ENCODE measurements at regions not wholly inside any gene's neighbourhood (a gene's known extent, or its start where the extent isn't known, plus 50 kb on each side); places are given as distances from the start of the nearest gene placed in this dataset.

- H2AFZ ChIP-seq (ENCODE audit: low read length): no peak overlapping the region
- in situ Hi-C loops (cut with HindIII; ENCODE audit: extremely low pct_ligation_motif_present, low pct_unique_long_range_greater_than_20kb): no loop called here
- TF ChIP-seq ZNF12 (CRISPR knock-in tag; IDR thresholded peaks at IDR 0.05) (peak; percentile 81; the same call in 1 of the 2 replicates), ZNF543 (CRISPR knock-in tag; IDR thresholded peaks at IDR 0.05) (no peak)
- H3K9me3 ChIP-seq (ENCODE audit: low read length): no peaks in the 10 kb centered on the region
- BruUV-seq (replicated peaks): no TSS peak
- no peak overlapping the region for H3K27ac ChIP-seq (ENCODE audit: extremely low read length, insufficient read depth, low read length)
- ATAC-seq (no peak), FAIRE-seq (no peak), DNase-seq (ENCODE audit: low spot score) (no peak)
- H3K79me2 ChIP-seq (ENCODE audit: insufficient read depth, low read length): no peaks in the 10 kb centered on the region
- intact Hi-C loops (cut with micrococcal nuclease; ENCODE audit: unreplicated experiment): no loop called here
- no peak overlapping the region for H3K4me2 ChIP-seq (ENCODE audit: low read depth, low read length)
- H4K20me1 ChIP-seq (ENCODE audit: insufficient read depth, low read length): no peaks in the 10 kb centered on the region
- ChIA-PET CTCF (ENCODE audit: low intra/inter-chr PET ratio, low total read pairs) (no interaction called here), POLR2A (no interaction called here)
- H3K4me1 ChIP-seq (ENCODE audit: insufficient read depth, low read length): no peaks in the 10 kb centered on the region
- H3K27me3 ChIP-seq (ENCODE audit: control insufficient read depth in 1 of 2, insufficient read depth in 2 of 2, low read length in 2 of 2): no peaks in the 10 kb centered on the region; a peak in 3 of 5 replicates
- WGBS (ENCODE audit: low lambda C conversion rate): 11% methylated on average over 1 of the region's 1 CpG
- no peaks in the 10 kb centered on the region for H3K36me3 ChIP-seq (replicated peaks in 1 of 2; ENCODE audit: control insufficient read depth in 1 of 2, insufficient read depth in 2 of 2, low read length in 2 of 2)
- H3K9ac ChIP-seq (ENCODE audit: insufficient read depth, low read depth, low read length): no peak overlapping the region
- no peak overlapping the region for H3K4me3 ChIP-seq (replicated peaks in 1 of 3; ENCODE audit: insufficient read depth in 1 of 3, low read depth in 2 of 3, low read length in 3 of 3)
Measured at GRCh38 chr6:40642837-40643236, 55.7 kb upstream of the LRFN2 start.

GRCh38 chr6:40642190-40642589 lies 55.0 kb upstream of the LRFN2 start:
- POLR2A ChIA-PET: no interaction called here
- Histone ChIP-seq H3K4me2 (ENCODE audit: low read depth, low read length) (no peak overlapping the region), H2AFZ (ENCODE audit: low read length) (no peak overlapping the region), H3K9ac (ENCODE audit: insufficient read depth, low read depth, low read length) (no peak overlapping the region), H3K27ac (ENCODE audit: extremely low read length, insufficient read depth, low read length) (no peak overlapping the region), H4K20me1 (ENCODE audit: insufficient read depth, low read length) (no peaks in the 10 kb centered on the region), H3K79me2 (ENCODE audit: insufficient read depth, low read length) (no peaks in the 10 kb centered on the region), H3K27me3 (ENCODE audit: control insufficient read depth in 1 of 2, insufficient read depth in 2 of 2, low read length in 2 of 2) (no peaks in the 10 kb centered on the region; a peak in 2 of 5 replicates), H3K4me1 (ENCODE audit: insufficient read depth, low read length) (no peaks in the 10 kb centered on the region), H3K36me3 (replicated peaks in 1 of 2; ENCODE audit: control insufficient read depth in 1 of 2, insufficient read depth in 2 of 2, low read length in 2 of 2) (no peaks in the 10 kb centered on the region), H3K4me3 (replicated peaks in 1 of 3; ENCODE audit: insufficient read depth in 1 of 3, low read depth in 2 of 3, low read length in 3 of 3) (no peak overlapping the region), H3K9me3 (ENCODE audit: low read length) (no peaks in the 10 kb centered on the region)
- ATAC-seq: no peak
- WGBS (ENCODE audit: low lambda C conversion rate): 34% methylated on average over 5 of the region's 5 CpGs
- DNase-seq (ENCODE audit: low spot score): no peak
- CTCF ChIA-PET (ENCODE audit: low intra/inter-chr PET ratio, low total read pairs): no interaction called here
- BruUV-seq (replicated peaks): no TSS peak
- in situ Hi-C loops (cut with HindIII; ENCODE audit: extremely low pct_ligation_motif_present, low pct_unique_long_range_greater_than_20kb) (no loop called here), intact Hi-C loops (cut with micrococcal nuclease; ENCODE audit: unreplicated experiment) (no loop called here)
- no peak for FAIRE-seq
- TF ChIP-seq ZNF264 (CRISPR knock-in tag; IDR thresholded peaks at IDR 0.05) (no peak), MNT (IDR thresholded peaks at IDR 0.05) (no peak), PRPF4 (IDR thresholded peaks at IDR 0.05; ENCODE audit: low read depth, low read length, poor library complexity, severe bottlenecking) (no peak), CC2D1A (CRISPR knock-in tag; IDR thresholded peaks at IDR 0.05) (no peak), PAX8 (CRISPR knock-in tag; IDR thresholded peaks at IDR 0.05; ENCODE audit: borderline replicate concordance) (no peak), KLF13 (CRISPR knock-in tag; IDR thresholded peaks at IDR 0.05) (no peak), ZNF547 (CRISPR knock-in tag; IDR thresholded peaks at IDR 0.05) (no peak), ZSCAN30 (CRISPR knock-in tag; IDR thresholded peaks at IDR 0.05) (no peak), ZMYM3 (CRISPR knock-in tag; IDR thresholded peaks at IDR 0.05) (no peak), ZBTB3 (CRISPR knock-in tag; IDR thresholded peaks at IDR 0.05; ENCODE audit: borderline replicate concordance, low read depth) (no peak), ZHX2 (IDR thresholded peaks at IDR 0.05; ENCODE audit: low read depth) (no peak), ZHX2 (CRISPR knock-in tag; IDR thresholded peaks at IDR 0.05; ENCODE audit: borderline replicate concordance) (no peak)
